CD4-positive, alpha-beta T cell treated with Interleukin-4 for 1 hour (primary cell): ENCODE measurements at regions not wholly inside any gene's neighbourhood (a gene's known extent, or its start where the extent isn't known, plus 50 kb on each side); places are given as distances from the start of the nearest gene placed in this dataset.
A peak's percentile ranks its signal among the peaks of the same experiment; 100 is the strongest.
"Not testable (repeated sequence)": the region's sequence is repeated elsewhere in the genome, so short reads cannot be mapped to it uniquely, and the experiment has no call there.

Experiments used
- DNase-seq, 2 donors: peaks; one replicate each; pipeline ENCODE4 v3.0.0-alpha.2; 2020 to 2022

- no peak for DNase-seq
Measured at GRCh38 chr5:36392186-36392585, 90.5 kb upstream of the RANBP3L start.

GRCh38 chr5:36392818-36393217 is 91.1 kb upstream of the RANBP3L start:
- no peak for DNase-seq

- no peak for DNase-seq
Measured at GRCh38 chr5:36393656-36394428, 92.1 kb upstream of the RANBP3L start.

GRCh38 chr5:36395260-36395659 is 93.6 kb upstream of the RANBP3L start:
- DNase-seq, result no peak

GRCh38 chr5:36395947-36396346 is 94.2 kb upstream of the RANBP3L start:
- not testable (repeated sequence) for DNase-seq

- no peak for DNase-seq
Measured at GRCh38 chr5:36396640-36397039, 94.9 kb upstream of the RANBP3L start.

- no peak for DNase-seq
Measured at GRCh38 chr5:36397901-36398536, 96.3 kb upstream of the RANBP3L start.

GRCh38 chr5:36402512-36402906 is 100.8 kb upstream of the RANBP3L start:
- DNase-seq, result no peak

- DNase-seq, result peak in 1 of 2 donors; percentile 18
Measured at GRCh38 chr5:36403632-36404311, 102.1 kb upstream of the RANBP3L start.

- DNase-seq, result no peak
Measured at GRCh38 chr5:36406023-36406422, 104.3 kb upstream of the RANBP3L start.

- DNase-seq, result no peak
Measured at GRCh38 chr5:36407396-36407795, 105.7 kb upstream of the RANBP3L start.

- not testable (repeated sequence) for DNase-seq
Measured at GRCh38 chr5:36409711-36410110, 108.0 kb upstream of the RANBP3L start.

- DNase-seq, result not testable (repeated sequence)
Measured at GRCh38 chr5:36410672-36411071, 109.0 kb upstream of the RANBP3L start.

- no peak for DNase-seq
Measured at GRCh38 chr5:36414869-36415282, 113.2 kb upstream of the RANBP3L start.

- no peak for DNase-seq
Measured at GRCh38 chr5:36416605-36417004, 114.9 kb upstream of the RANBP3L start.

- DNase-seq, result no peak
Measured at GRCh38 chr5:36417221-36417620, 115.5 kb upstream of the RANBP3L start.

- no peak for DNase-seq
Measured at GRCh38 chr5:36417668-36418067, 116.0 kb upstream of the RANBP3L start.

GRCh38 chr5:36418152-36418979 is 116.7 kb upstream of the RANBP3L start:
- DNase-seq, result no peak

GRCh38 chr5:36421256-36421655 is 119.6 kb upstream of the RANBP3L start:
- DNase-seq, result no peak

- DNase-seq, result no peak
Measured at GRCh38 chr5:36422952-36423351, 121.2 kb upstream of the RANBP3L start.

- DNase-seq, result no peak
Measured at GRCh38 chr5:36423578-36424307, 122.0 kb upstream of the RANBP3L start.

GRCh38 chr5:36426070-36426469 is 124.4 kb upstream of the RANBP3L start:
- DNase-seq, result not testable (repeated sequence)
